ENCODE measurements at regions not wholly inside any gene's neighbourhood (a gene's known extent, or its start where the extent isn't known, plus 50 kb on each side); places are given as distances from the start of the nearest gene placed in this dataset.
"Not testable (repeated sequence)": the region's sequence is repeated elsewhere in the genome, so short reads cannot be mapped to it uniquely, and the experiment has no call there.

- no peaks in the 10 kb centered on the region for H3K36me3 ChIP-seq
- in situ Hi-C loops (cut with MboI; ENCODE audit: low sequenced_read_pairs in 4 of 4), result no loop called here
- no peak overlapping the region for H3K27ac ChIP-seq
- DNase-seq (no peak), ATAC-seq (no peak)
- H3K27me3 ChIP-seq, result peaks cover 0 to 5% (median 5%) of the 10 kb centered on the region in 3 donors
- intact Hi-C loops (cut with DNase I; ENCODE audit: low total_unique reads), result no loop called here
- no peaks in the 10 kb centered on the region for H3K9me3 ChIP-seq
- TF ChIP-seq POLR2A (IDR thresholded peaks at IDR 0.05) (no peak), CTCF (IDR thresholded peaks at IDR 0.05 in 4 of 5, conservative IDR thresholded peaks at IDR 0.05 in 1 of 5) (no peak)
- H3K4me1 ChIP-seq, result no peaks in the 10 kb centered on the region
- H3K4me3 ChIP-seq, result no peak overlapping the region
Observed at GRCh38 chr4:3630598-3631543, 98.6 kb upstream of the LRPAP1 start.

- intact Hi-C loops (cut with DNase I; ENCODE audit: low total_unique reads), result no loop called here
- DNase-seq (no peak), ATAC-seq (no peak)
- Histone ChIP-seq H3K4me3 (no peak overlapping the region), H3K4me1 (no peaks in the 10 kb centered on the region), H3K27me3 (peaks cover 0 to 5% (median 5%) of the 10 kb centered on the region in 3 donors), H3K36me3 (no peaks in the 10 kb centered on the region), H3K9me3 (no peaks in the 10 kb centered on the region), H3K27ac (no peak overlapping the region)
- TF ChIP-seq CTCF (IDR thresholded peaks at IDR 0.05 in 4 of 5, conservative IDR thresholded peaks at IDR 0.05 in 1 of 5) (no peak), POLR2A (IDR thresholded peaks at IDR 0.05) (no peak)
- in situ Hi-C loops (cut with MboI; ENCODE audit: low sequenced_read_pairs in 4 of 4), result no loop called here
Observed at GRCh38 chr4:3630136-3630597, 97.9 kb upstream of the LRPAP1 start.

DNA sequence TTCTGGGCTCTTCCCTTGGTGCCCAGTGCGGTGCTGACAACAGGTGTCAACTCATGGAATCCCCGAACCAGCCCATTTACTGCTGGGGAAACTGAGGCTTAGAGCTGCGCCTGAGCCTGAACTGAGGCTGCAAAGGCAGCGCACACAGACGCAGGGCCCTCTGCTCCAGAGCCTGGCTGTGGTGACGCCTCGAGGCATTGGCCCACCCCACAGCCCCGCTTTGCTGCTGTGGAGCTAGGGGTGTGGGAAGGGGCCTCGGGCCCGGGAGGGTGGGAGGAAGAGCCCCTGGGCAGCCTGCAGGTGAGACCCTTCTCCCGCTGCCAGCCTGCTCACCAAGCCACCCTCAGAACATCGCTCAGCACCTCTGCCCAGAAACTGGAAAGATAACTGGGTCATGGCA is 97.4 kb upstream of the LRPAP1 start:
- TF ChIP-seq POLR2A (IDR thresholded peaks at IDR 0.05) (no peak), CTCF (IDR thresholded peaks at IDR 0.05 in 4 of 5, conservative IDR thresholded peaks at IDR 0.05 in 1 of 5) (no peak)
- in situ Hi-C loops (cut with MboI; ENCODE audit: low sequenced_read_pairs in 4 of 4), result no loop called here
- H3K9me3 ChIP-seq, result no peaks in the 10 kb centered on the region
- no peaks in the 10 kb centered on the region for H3K36me3 ChIP-seq
- ATAC-seq, result no peak
- intact Hi-C loops (cut with DNase I; ENCODE audit: low total_unique reads), result no loop called here
- H3K27ac ChIP-seq, result no peak overlapping the region
- DNase-seq, result no peak
- peaks cover 0 to 7% (median 1%) of the 10 kb centered on the region in 3 donors for H3K27me3 ChIP-seq
- no peaks in the 10 kb centered on the region for H3K4me1 ChIP-seq
- no peak overlapping the region for H3K4me3 ChIP-seq

- intact Hi-C loops (cut with DNase I; ENCODE audit: low total_unique reads); ATAC-seq; H3K36me3 ChIP-seq; DNase-seq; H3K27ac ChIP-seq; H3K9me3 ChIP-seq; in situ Hi-C loops (cut with MboI; ENCODE audit: low sequenced_read_pairs in 4 of 4); H3K4me1 ChIP-seq; H3K4me3 ChIP-seq; H3K27me3 ChIP-seq: not testable (repeated sequence)
Observed at GRCh38 chr4:3629176-3629575, 97.0 kb upstream of the LRPAP1 start.

DNA sequence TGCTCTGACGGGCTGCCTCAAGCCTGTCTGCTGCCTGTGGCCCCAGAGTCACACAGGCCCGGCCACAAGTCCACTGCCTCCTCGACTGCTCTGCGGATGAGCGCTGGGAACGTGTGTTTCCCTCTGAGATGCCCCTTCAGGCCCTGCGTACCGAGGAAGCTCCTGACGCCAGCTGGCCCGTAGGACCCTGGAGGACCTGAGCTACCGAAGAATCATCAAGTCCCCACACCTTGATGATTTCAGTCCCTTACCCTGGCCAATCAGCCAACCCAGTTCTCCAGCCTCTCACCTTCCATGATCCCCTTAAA is 96.6 kb upstream of the LRPAP1 start:
- H3K4me3 ChIP-seq, result no peak overlapping the region
- no peaks in the 10 kb centered on the region for H3K9me3 ChIP-seq
- in situ Hi-C loops (cut with MboI; ENCODE audit: low sequenced_read_pairs in 4 of 4) (no loop called here), intact Hi-C loops (cut with DNase I; ENCODE audit: low total_unique reads) (no loop called here)
- no peaks in the 10 kb centered on the region for H3K4me1 ChIP-seq
- no peak for TF ChIP-seq POLR2A (IDR thresholded peaks at IDR 0.05)
- ATAC-seq, result no peak
- DNase-seq, result no peak
- H3K27me3 ChIP-seq, result peaks cover 0 to 10% (median 4%) of the 10 kb centered on the region in 3 donors
- H3K36me3 ChIP-seq, result no peaks in the 10 kb centered on the region
- no peak overlapping the region for H3K27ac ChIP-seq

DNA sequence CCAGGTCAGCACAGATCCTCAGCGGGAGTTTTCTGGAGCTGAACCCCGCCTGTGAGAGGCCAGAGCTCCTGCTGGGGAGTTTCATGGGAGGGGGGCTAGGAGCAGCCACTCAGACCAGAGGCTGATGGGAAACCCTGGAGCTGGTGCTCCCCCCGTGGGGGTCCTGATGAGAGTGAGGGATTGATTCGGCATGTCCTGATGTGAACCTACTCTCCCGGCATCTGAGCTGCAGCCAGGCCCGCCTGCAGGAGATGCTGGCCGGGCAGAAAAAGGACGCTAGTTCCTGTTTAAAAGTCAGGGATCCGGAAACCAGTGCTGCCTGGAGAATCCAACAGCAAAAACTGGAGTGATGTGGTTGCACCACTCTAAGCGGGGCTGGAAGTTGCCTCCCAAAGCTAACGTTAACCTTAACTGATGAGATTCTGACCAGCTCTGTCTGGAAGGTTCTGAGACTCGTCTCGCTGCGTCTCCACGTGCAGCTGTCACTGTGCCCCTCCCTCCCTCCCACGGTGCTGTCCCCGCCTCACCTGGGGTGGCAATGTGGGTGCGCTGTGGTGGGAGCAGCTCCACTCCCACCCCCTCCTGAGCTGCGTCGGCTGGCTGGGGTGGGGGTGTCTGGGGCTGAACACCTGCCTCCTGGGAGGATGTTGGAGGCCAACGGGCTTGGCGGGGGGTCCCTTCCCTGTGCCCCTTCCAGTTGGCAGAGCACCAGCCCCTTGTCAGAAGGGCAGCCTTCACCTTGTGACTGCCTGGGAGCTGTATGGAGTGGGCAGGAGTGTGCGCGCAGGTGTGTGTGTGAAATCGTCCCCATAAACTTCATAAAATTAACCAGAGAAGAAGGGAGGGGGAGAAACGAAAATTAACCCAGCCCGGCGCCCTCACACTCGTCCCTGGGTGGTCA is 96.0 kb upstream of the LRPAP1 start:
- intact Hi-C loops (cut with DNase I; ENCODE audit: low total_unique reads); DNase-seq; H3K4me3 ChIP-seq; in situ Hi-C loops (cut with MboI; ENCODE audit: low sequenced_read_pairs in 4 of 4); H3K27ac ChIP-seq; H3K36me3 ChIP-seq; H3K9me3 ChIP-seq; ATAC-seq; H3K4me1 ChIP-seq: not testable (repeated sequence)
- H3K27me3 ChIP-seq, result peaks cover 1 to 13% (median 9%) of the 10 kb centered on the region in 3 donors

GRCh38 chr4:3627456-3627855 is 95.2 kb upstream of the LRPAP1 start:
- H3K4me3 ChIP-seq; in situ Hi-C loops (cut with MboI; ENCODE audit: low sequenced_read_pairs in 4 of 4); ATAC-seq; DNase-seq; H3K9me3 ChIP-seq; H3K27ac ChIP-seq; H3K4me1 ChIP-seq; intact Hi-C loops (cut with DNase I; ENCODE audit: low total_unique reads); H3K36me3 ChIP-seq: not testable (repeated sequence)
- peaks cover 8 to 13% (median 9%) of the 10 kb centered on the region in 3 donors for H3K27me3 ChIP-seq

- H3K27ac ChIP-seq; H3K4me1 ChIP-seq; in situ Hi-C loops (cut with MboI; ENCODE audit: low sequenced_read_pairs in 4 of 4); H3K9me3 ChIP-seq; intact Hi-C loops (cut with DNase I; ENCODE audit: low total_unique reads); ATAC-seq; H3K36me3 ChIP-seq; DNase-seq; H3K4me3 ChIP-seq: not testable (repeated sequence)
- H3K27me3 ChIP-seq, result peaks cover 8 to 13% (median 9%) of the 10 kb centered on the region in 3 donors
Observed at GRCh38 chr4:3626131-3626884, 94.1 kb upstream of the LRPAP1 start.

Measured in gastrocnemius medialis (tissue), 4 donors.